ENCODE measurements at regions not wholly inside any gene's neighbourhood (a gene's known extent, or its start where the extent isn't known, plus 50 kb on each side); places are given as distances from the start of the nearest gene placed in this dataset.

DNA sequence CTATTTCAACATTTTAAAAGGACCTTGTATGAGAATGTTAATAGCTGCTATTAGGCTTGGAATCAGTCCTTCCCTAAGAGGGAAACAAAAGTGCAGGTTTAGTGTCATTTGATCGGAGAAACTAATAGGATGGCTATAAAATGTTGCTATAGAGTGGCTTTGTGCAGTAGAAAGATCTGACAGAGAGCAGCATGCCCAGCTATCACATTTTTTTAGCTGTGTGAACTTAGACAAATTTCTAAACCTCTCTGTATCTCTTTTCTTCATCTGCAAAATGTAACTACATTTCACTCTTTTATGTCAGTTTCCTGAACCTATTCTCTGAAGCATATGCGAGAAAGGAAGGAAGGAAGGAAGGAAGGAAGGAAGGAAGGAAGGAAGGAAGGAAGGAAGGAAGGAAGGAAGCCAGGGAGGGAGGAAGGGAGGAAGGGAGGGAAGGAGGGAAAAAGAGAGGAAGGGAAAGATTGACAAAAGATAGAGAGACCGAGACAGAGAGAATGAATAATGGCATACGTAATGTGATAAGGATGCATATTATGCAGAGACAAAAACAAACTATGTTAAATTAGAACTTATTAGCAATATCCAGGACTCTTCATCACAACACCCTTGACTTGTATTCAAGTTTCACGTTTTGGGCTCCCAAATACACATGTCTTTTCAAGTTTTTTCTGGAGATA is 52.6 kb upstream of the CDH8 start:
- DNase-seq: no peak
